ENCODE measurements at regions not wholly inside any gene's neighbourhood (a gene's known extent, or its start where the extent isn't known, plus 50 kb on each side); places are given as distances from the start of the nearest gene placed in this dataset.
"Not testable (repeated sequence)": the region's sequence is repeated elsewhere in the genome, so short reads cannot be mapped to it uniquely, and the experiment has no call there.

GRCh38 chr1:203559523-203559922 lies 65.6 kb downstream of the OPTC start:
- Histone ChIP-seq H3K27ac (ENCODE audit: low read depth, low read length) (no peak overlapping the region), H3K4me1 (ENCODE audit: control insufficient read depth in 2 of 2, insufficient read depth in 2 of 2, low read length in 2 of 2) (no peaks in the 10 kb centered on the region), H3K4me3 (ENCODE audit: low read length) (no peak overlapping the region), H3K36me3 (ENCODE audit: control insufficient read depth in 2 of 3, insufficient read depth in 3 of 3, low read length in 3 of 3) (no peaks in the 10 kb centered on the region), H3K9me3 (ENCODE audit: control insufficient read depth in 2 of 3, low read length in 3 of 3) (no peaks in the 10 kb centered on the region), H3K27me3 (ENCODE audit: control insufficient read depth in 2 of 2, insufficient read depth in 2 of 2, low read length in 2 of 2) (no peaks in the 10 kb centered on the region)
- POLR2A ChIA-PET: no interaction called here
- Mint-ChIP-seq H3K36me3 (no peaks in the 10 kb centered on the region), H3K4me3 (no peak overlapping the region), H3K27me3 (peaks cover 0 to 39% (median 0%) of the 10 kb centered on the region in 5 donors), H3K9me3 (peaks cover 0 to 2% (median 0%) of the 10 kb centered on the region in 11 donors), H3K27ac (no peak overlapping the region), H3K4me1 (peaks cover 0 to 3% (median 0%) of the 10 kb centered on the region in 7 donors)
- DNase-seq (no peak), ATAC-seq (no peak)
- CTCF ChIA-PET: interaction anchor here (0.6 kb wide), 1 partner anchor 192 kb away, joined by 6 read pairs; no protein-coding TSS in a partner anchor
- intact Hi-C loops (cut with micrococcal nuclease): no loop called here

- H3K27ac Mint-ChIP-seq; H3K4me1 ChIP-seq (ENCODE audit: control insufficient read depth in 2 of 2, insufficient read depth in 2 of 2, low read length in 2 of 2); intact Hi-C loops (cut with micrococcal nuclease); H3K36me3 Mint-ChIP-seq; H3K9me3 ChIP-seq (ENCODE audit: control insufficient read depth in 2 of 3, low read length in 3 of 3); H3K36me3 ChIP-seq (ENCODE audit: control insufficient read depth in 2 of 3, insufficient read depth in 3 of 3, low read length in 3 of 3); H3K27me3 ChIP-seq (ENCODE audit: control insufficient read depth in 2 of 2, insufficient read depth in 2 of 2, low read length in 2 of 2); H3K4me1 Mint-ChIP-seq; H3K4me3 Mint-ChIP-seq; H3K4me3 ChIP-seq (ENCODE audit: low read length); POLR2A ChIA-PET; ATAC-seq; H3K27ac ChIP-seq (ENCODE audit: low read depth, low read length); DNase-seq; H3K9me3 Mint-ChIP-seq; CTCF ChIA-PET: not testable (repeated sequence)
- H3K27me3 Mint-ChIP-seq: peaks cover 0 to 41% (median 0%) of the 10 kb centered on the region in 5 donors
Measured at GRCh38 chr1:203561761-203562160, 64.9 kb upstream of the ATP2B4 start.

- H3K4me3 ChIP-seq (ENCODE audit: low read length): no peak overlapping the region
- ATAC-seq (no peak), DNase-seq (no peak)
- ChIA-PET POLR2A (no interaction called here), CTCF (interaction anchor here (0.7 kb wide), 1 partner anchor 13 kb away, joined by 5 read pairs; no protein-coding TSS in a partner anchor)
- H3K4me1 ChIP-seq (ENCODE audit: control insufficient read depth in 2 of 2, insufficient read depth in 2 of 2, low read length in 2 of 2): no peaks in the 10 kb centered on the region
- Mint-ChIP-seq H3K27ac (no peak overlapping the region), H3K4me3 (no peak overlapping the region), H3K36me3 (no peaks in the 10 kb centered on the region), H3K9me3 (peaks cover 0 to 2% (median 0%) of the 10 kb centered on the region in 11 donors), H3K27me3 (peaks cover 0 to 30% (median 0%) of the 10 kb centered on the region in 5 donors), H3K4me1 (peaks cover 0 to 3% (median 0%) of the 10 kb centered on the region in 7 donors)
- H3K36me3 ChIP-seq (ENCODE audit: control insufficient read depth in 2 of 3, insufficient read depth in 3 of 3, low read length in 3 of 3): no peaks in the 10 kb centered on the region
- H3K27me3 ChIP-seq (ENCODE audit: control insufficient read depth in 2 of 2, insufficient read depth in 2 of 2, low read length in 2 of 2): no peaks in the 10 kb centered on the region
- H3K27ac ChIP-seq (ENCODE audit: low read depth, low read length): no peak overlapping the region
- intact Hi-C loops (cut with micrococcal nuclease): no loop called here
- no peaks in the 10 kb centered on the region for H3K9me3 ChIP-seq (ENCODE audit: control insufficient read depth in 2 of 3, low read length in 3 of 3)
Measured at GRCh38 chr1:203563291-203563690, 63.3 kb upstream of the ATP2B4 start.

GRCh38 chr1:203564024-203564423 lies 62.6 kb upstream of the ATP2B4 start:
- Histone ChIP-seq H3K4me3 (ENCODE audit: low read length) (no peak overlapping the region), H3K36me3 (ENCODE audit: control insufficient read depth in 2 of 3, insufficient read depth in 3 of 3, low read length in 3 of 3) (no peaks in the 10 kb centered on the region), H3K27ac (ENCODE audit: low read depth, low read length) (no peak overlapping the region), H3K9me3 (ENCODE audit: control insufficient read depth in 2 of 3, low read length in 3 of 3) (no peaks in the 10 kb centered on the region), H3K27me3 (ENCODE audit: control insufficient read depth in 2 of 2, insufficient read depth in 2 of 2, low read length in 2 of 2) (no peaks in the 10 kb centered on the region), H3K4me1 (ENCODE audit: control insufficient read depth in 2 of 2, insufficient read depth in 2 of 2, low read length in 2 of 2) (no peaks in the 10 kb centered on the region)
- no peak for ATAC-seq
- DNase-seq: no peak
- ChIA-PET POLR2A (no interaction called here), CTCF (no interaction called here)
- Mint-ChIP-seq H3K27me3 (peaks cover 0 to 27% (median 0%) of the 10 kb centered on the region in 5 donors), H3K4me3 (no peak overlapping the region), H3K36me3 (no peaks in the 10 kb centered on the region), H3K27ac (no peak overlapping the region), H3K4me1 (peaks cover 0 to 3% (median 0%) of the 10 kb centered on the region in 7 donors), H3K9me3 (peaks cover 0 to 2% (median 0%) of the 10 kb centered on the region in 11 donors)
- intact Hi-C loops (cut with micrococcal nuclease): no loop called here

GRCh38 chr1:203565049-203565448 lies 61.6 kb upstream of the ATP2B4 start:
- Histone ChIP-seq H3K27ac (ENCODE audit: low read depth, low read length) (no peak overlapping the region), H3K36me3 (ENCODE audit: control insufficient read depth in 2 of 3, insufficient read depth in 3 of 3, low read length in 3 of 3) (no peaks in the 10 kb centered on the region), H3K4me3 (ENCODE audit: low read length) (no peak overlapping the region), H3K27me3 (ENCODE audit: control insufficient read depth in 2 of 2, insufficient read depth in 2 of 2, low read length in 2 of 2) (no peaks in the 10 kb centered on the region), H3K9me3 (ENCODE audit: control insufficient read depth in 2 of 3, low read length in 3 of 3) (no peaks in the 10 kb centered on the region), H3K4me1 (ENCODE audit: control insufficient read depth in 2 of 2, insufficient read depth in 2 of 2, low read length in 2 of 2) (no peaks in the 10 kb centered on the region)
- DNase-seq (no peak), ATAC-seq (no peak)
- H3K4me3 Mint-ChIP-seq: no peak overlapping the region
- H3K36me3 Mint-ChIP-seq: no peaks in the 10 kb centered on the region
- H3K27ac Mint-ChIP-seq: no peak overlapping the region
- peaks cover 0 to 2% (median 0%) of the 10 kb centered on the region in 11 donors for H3K9me3 Mint-ChIP-seq
- peaks cover 0 to 3% (median 0%) of the 10 kb centered on the region in 7 donors for H3K4me1 Mint-ChIP-seq
- ChIA-PET CTCF (no interaction called here), POLR2A (no interaction called here)
- H3K27me3 Mint-ChIP-seq: peaks cover 0 to 26% (median 0%) of the 10 kb centered on the region in 5 donors
- intact Hi-C loops (cut with micrococcal nuclease): no loop called here

GRCh38 chr1:203565981-203566380 lies 60.7 kb upstream of the ATP2B4 start:
- intact Hi-C loops (cut with micrococcal nuclease): no loop called here
- ChIA-PET CTCF (no interaction called here), POLR2A (no interaction called here)
- peak overlapping the region in 1 of 9 donors; percentile 29 for H3K27ac Mint-ChIP-seq
- peaks cover 0 to 2% (median 0%) of the 10 kb centered on the region in 11 donors for H3K9me3 Mint-ChIP-seq
- no peak for DNase-seq
- no peak overlapping the region for H3K4me3 Mint-ChIP-seq
- no peaks in the 10 kb centered on the region for H3K9me3 ChIP-seq (ENCODE audit: control insufficient read depth in 2 of 3, low read length in 3 of 3)
- no peaks in the 10 kb centered on the region for H3K36me3 ChIP-seq (ENCODE audit: control insufficient read depth in 2 of 3, insufficient read depth in 3 of 3, low read length in 3 of 3)
- no peaks in the 10 kb centered on the region for H3K36me3 Mint-ChIP-seq
- peaks cover 0 to 3% (median 0%) of the 10 kb centered on the region in 7 donors for H3K4me1 Mint-ChIP-seq
- no peaks in the 10 kb centered on the region for H3K27me3 ChIP-seq (ENCODE audit: control insufficient read depth in 2 of 2, insufficient read depth in 2 of 2, low read length in 2 of 2)
- H3K27ac ChIP-seq (ENCODE audit: low read depth, low read length): no peak overlapping the region
- no peaks in the 10 kb centered on the region for H3K4me1 ChIP-seq (ENCODE audit: control insufficient read depth in 2 of 2, insufficient read depth in 2 of 2, low read length in 2 of 2)
- peaks cover 0 to 19% (median 0%) of the 10 kb centered on the region in 5 donors for H3K27me3 Mint-ChIP-seq
- no peak for ATAC-seq
- no peak overlapping the region for H3K4me3 ChIP-seq (ENCODE audit: low read length)

- H3K4me3 Mint-ChIP-seq; H3K36me3 ChIP-seq (ENCODE audit: control insufficient read depth in 2 of 3, insufficient read depth in 3 of 3, low read length in 3 of 3); H3K4me1 Mint-ChIP-seq; H3K27me3 ChIP-seq (ENCODE audit: control insufficient read depth in 2 of 2, insufficient read depth in 2 of 2, low read length in 2 of 2); DNase-seq; H3K4me1 ChIP-seq (ENCODE audit: control insufficient read depth in 2 of 2, insufficient read depth in 2 of 2, low read length in 2 of 2); intact Hi-C loops (cut with micrococcal nuclease); H3K4me3 ChIP-seq (ENCODE audit: low read length); POLR2A ChIA-PET; H3K9me3 ChIP-seq (ENCODE audit: control insufficient read depth in 2 of 3, low read length in 3 of 3); H3K9me3 Mint-ChIP-seq; H3K36me3 Mint-ChIP-seq; H3K27ac Mint-ChIP-seq; ATAC-seq; H3K27ac ChIP-seq (ENCODE audit: low read depth, low read length); CTCF ChIA-PET: not testable (repeated sequence)
- peaks cover 0 to 19% (median 0%) of the 10 kb centered on the region in 5 donors for H3K27me3 Mint-ChIP-seq
Measured at GRCh38 chr1:203566966-203567365, 59.7 kb upstream of the ATP2B4 start.
